Right atrium auricular region (tissue), 2 donors: ENCODE measurements at regions not wholly inside any gene's neighbourhood (a gene's known extent, or its start where the extent isn't known, plus 50 kb on each side); places are given as distances from the start of the nearest gene placed in this dataset.

ENCODE experiments used
- DNase-seq: peaks from one replicate; pipeline ENCODE4 v3.0.0-alpha.2; 2019; ENCODE audit warnings: low spot score
- H3K27ac ChIP-seq, 2 donors: fragments of 200-600 bp; sonication (generic); 1 replicate in 1 of 2; 2 replicates in 1 of 2; pipeline ENCODE4 v1.5.1; 2016 to 2019
- H3K27me3 ChIP-seq, 2 donors: fragments of 200-600 bp; sonication (generic); one replicate each; pipeline versions ENCODE4 v1.5.1 to v1.6.0; 2017 to 2019
- H3K36me3 ChIP-seq: fragments of 200-600 bp; sonication (generic); one replicate; pipeline ENCODE4 v1.5.1; 2016
- H3K4me1 ChIP-seq, 2 donors: fragments of 200-600 bp; sonication (generic); one replicate each; pipeline versions ENCODE4 v1.5.1 to v1.6.0; 2017 to 2019
- H3K4me3 ChIP-seq, 2 donors: fragments of 200-600 bp; sonication (generic); 1 replicate in 1 of 2; 2 replicates in 1 of 2; pipeline ENCODE4 v1.5.1; 2017 to 2019; ENCODE audit warnings: mild to moderate bottlenecking in 1 of 2, moderate library complexity in 1 of 2
- H3K9me3 ChIP-seq, 2 donors: fragments of 200-600 bp; sonication (generic); one replicate each; pipeline ENCODE4 v1.5.1; 2019
- CTCF ChIP-seq, 2 donors: fragments of 200-600 bp; sonication (generic); IDR thresholded peaks; one replicate each; pipeline ENCODE4 v1.5.1; 2019; ENCODE audit warnings: antibody characterized with exemption in 2 of 2

- Histone ChIP-seq H3K9me3 (no peaks in the 10 kb centered on the region), H3K4me1 (no peaks in the 10 kb centered on the region), H3K27me3 (no peaks in the 10 kb centered on the region), H3K27ac (no peak overlapping the region), H3K4me3 (no peak overlapping the region), H3K36me3 (no peaks in the 10 kb centered on the region)
- DNase-seq, result no peak
- TF ChIP-seq CTCF (IDR thresholded peaks at IDR 0.05), result no peak
Measured at GRCh38 chr3:117873249-117873600, 1161.4 kb downstream of the IGSF11 start.

GRCh38 chr3:117874028-117874690 lies 1160.5 kb downstream of the IGSF11 start:
- Histone ChIP-seq H3K4me1 (no peaks in the 10 kb centered on the region), H3K9me3 (no peaks in the 10 kb centered on the region), H3K27me3 (no peaks in the 10 kb centered on the region), H3K36me3 (no peaks in the 10 kb centered on the region), H3K4me3 (no peak overlapping the region), H3K27ac (no peak overlapping the region)
- DNase-seq, result no peak
- TF ChIP-seq CTCF (IDR thresholded peaks at IDR 0.05), result no peak

- no peaks in the 10 kb centered on the region for H3K27me3 ChIP-seq
- H3K9me3 ChIP-seq, result no peaks in the 10 kb centered on the region
- H3K4me1 ChIP-seq, result no peaks in the 10 kb centered on the region
- no peak overlapping the region for H3K4me3 ChIP-seq
- TF ChIP-seq CTCF (IDR thresholded peaks at IDR 0.05), result no peak
- H3K27ac ChIP-seq, result no peak overlapping the region
- DNase-seq, result no peak
- no peaks in the 10 kb centered on the region for H3K36me3 ChIP-seq
Measured at GRCh38 chr3:117874904-117875874, 1159.5 kb downstream of the IGSF11 start.

- DNase-seq, result no peak
- Histone ChIP-seq H3K27ac (no peak overlapping the region), H3K9me3 (no peaks in the 10 kb centered on the region)
Measured at GRCh38 chr3:117875887-117876286, 1158.8 kb downstream of the IGSF11 start.

GRCh38 chr3:117880638-117881037 lies 1154.0 kb downstream of the IGSF11 start:
- Histone ChIP-seq H3K4me1 (no peaks in the 10 kb centered on the region), H3K27ac (no peak overlapping the region), H3K36me3 (no peaks in the 10 kb centered on the region), H3K27me3 (no peaks in the 10 kb centered on the region), H3K9me3 (no peaks in the 10 kb centered on the region), H3K4me3 (no peak overlapping the region)
- TF ChIP-seq CTCF (IDR thresholded peaks at IDR 0.05), result no peak
- no peak for DNase-seq

More at GRCh38 chr3:117875887-117876286, 1158.8 kb downstream of the IGSF11 start:
- Histone ChIP-seq H3K4me3 (no peak overlapping the region), H3K36me3 (no peaks in the 10 kb centered on the region), H3K4me1 (no peaks in the 10 kb centered on the region), H3K27me3 (no peaks in the 10 kb centered on the region)
- TF ChIP-seq CTCF (IDR thresholded peaks at IDR 0.05), result no peak
